PC-3 (cell line): ENCODE measurements at regions not wholly inside any gene's neighbourhood (a gene's known extent, or its start where the extent isn't known, plus 50 kb on each side); places are given as distances from the start of the nearest gene placed in this dataset.

Experiments used
- CTCF ChIP-seq: fragments of 300-600 bp; sonication (generic); conservative IDR thresholded peaks from 2 replicates; pipeline ENCODE4 v1.5.1; 2017; ENCODE audit warnings: antibody characterized with exemption, low read depth, mild to moderate bottlenecking, low read length
- EZH2phosphoT487 ChIP-seq: fragments of 300-600 bp; sonication (generic); IDR thresholded peaks from 2 replicates; pipeline ENCODE4 v1.6.1; 2018; ENCODE audit warnings: mild to moderate bottlenecking, antibody characterized with exemption, low read length, borderline replicate concordance

DNA sequence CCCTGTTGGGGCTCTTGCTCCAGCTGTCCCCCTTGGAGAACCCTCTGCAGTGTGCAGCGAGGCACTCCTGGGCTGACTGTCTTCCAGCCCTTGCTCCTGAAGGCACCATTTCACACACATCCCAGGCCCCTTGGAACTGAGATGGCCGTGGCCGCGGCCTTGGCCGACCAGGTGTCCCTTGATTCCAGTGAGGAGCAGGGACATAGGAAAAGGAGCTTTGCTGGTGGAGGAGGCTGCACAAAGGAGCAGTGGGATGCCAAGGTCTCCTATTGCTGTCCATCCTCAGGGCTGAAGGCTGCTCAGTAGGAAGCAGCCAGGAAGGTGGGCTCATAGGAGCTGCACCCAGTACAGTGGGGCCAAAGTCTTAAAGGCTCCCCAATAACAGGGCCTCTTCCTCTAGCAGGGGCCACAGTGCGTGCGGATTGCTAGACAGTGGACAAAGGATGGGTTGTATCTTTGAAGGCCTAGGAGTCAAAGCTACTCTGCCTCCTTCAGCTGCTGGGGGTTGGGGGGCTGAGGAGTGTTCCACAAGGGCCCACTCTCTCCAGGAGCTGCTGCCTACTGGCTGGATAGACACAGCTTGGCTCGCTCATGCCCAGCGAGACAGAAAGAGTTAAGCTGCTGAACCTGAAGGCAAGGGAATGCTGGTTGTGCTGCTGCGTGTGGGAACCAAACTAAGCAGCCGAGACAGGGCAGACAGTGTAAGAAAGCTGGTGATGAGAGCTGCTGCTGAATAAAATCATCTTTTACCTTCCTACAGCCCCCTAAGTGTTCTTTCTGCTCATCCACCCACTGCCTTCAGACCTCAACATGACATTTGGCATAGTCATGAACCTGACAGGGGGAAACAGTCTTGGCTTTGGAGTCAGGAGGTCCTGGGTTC is 891.9 kb upstream of the ZNF722 start:
- TF ChIP-seq CTCF (no peak), EZH2phosphoT487 (no peak)
